Transverse colon (tissue), 3 donors: ENCODE measurements at regions not wholly inside any gene's neighbourhood (a gene's known extent, or its start where the extent isn't known, plus 50 kb on each side); places are given as distances from the start of the nearest gene placed in this dataset.

ENCODE experiments used
- CTCF ChIP-seq, 5 experiments: fragments of 200-600 bp in 3 of 5; fragments of 450-650 bp in 2 of 5; sonication (generic) in 3 of 5; IDR thresholded peaks; 1 replicate in 2 of 5; 2 replicates in 3 of 5; pipeline ENCODE4 v1.5.1; 2016 to 2017; ENCODE audit warnings: antibody characterized with exemption in 5 of 5, inconsistent platforms in 3 of 5, mild to moderate bottlenecking in 2 of 5, moderate library complexity in 1 of 5
- EP300 ChIP-seq: sonication (generic); formaldehyde crosslinking; IDR thresholded peaks from one replicate; pipeline ENCODE4 v1.6.1; 2017; ENCODE audit warnings: antibody characterized with exemption, low read depth
- POLR2A ChIP-seq: fragments of 450-650 bp; IDR thresholded peaks from one replicate; pipeline ENCODE4 v1.6.1; 2016; ENCODE audit warnings: antibody characterized with exemption, mild to moderate bottlenecking, moderate library complexity

- TF ChIP-seq POLR2A = no peak
- no peak for TF ChIP-seq CTCF (IDR thresholded peaks at IDR 0.05)
- no peak for TF ChIP-seq EP300
Observed at GRCh38 chr2:402721-403120, 114.8 kb upstream of the ALKAL2 start.
